H1 (cell line): ENCODE measurements at regions not wholly inside any gene's neighbourhood (a gene's known extent, or its start where the extent isn't known, plus 50 kb on each side); places are given as distances from the start of the nearest gene placed in this dataset.

Experiments
- CTCF ChIA-PET: fragments of 300-600 bp; sonication (Branson Sonifier 250); formaldehyde crosslinking; loops from one replicate; lab custom pipeline; 2021; ENCODE audit not compliant: partially characterized antibody; lab: Charles Lee
- POLR2A ChIA-PET: fragments of 300-600 bp; sonication (Branson Sonifier 250); formaldehyde crosslinking; loops from one replicate; lab custom pipeline; 2021; ENCODE audit warnings: inconsistent platforms; ENCODE audit not compliant: partially characterized antibody; lab: Charles Lee
- DNase-seq, 2 experiments: peaks; one replicate each; pipeline versions ENCODE4 v3.0.0 to v3.0.0-alpha.2; 2010 to 2022; ENCODE audit warnings: low spot score in 2 of 2, low read depth in 1 of 2, mixed read lengths in 1 of 2
- FAIRE-seq: peaks from 2 replicates; lab custom pipeline; 2011; peaks lifted over from hg19 to GRCh38; lab: Jason Lieb, UNC
- H2AFZ ChIP-seq: 2 replicates; pipeline ENCODE4 v1.8.1; 2012; ENCODE audit warnings: low read length, inconsistent platforms
- H2AK5ac ChIP-seq: 2 replicates; pipeline ENCODE4 v1.6.1; 2013; ENCODE audit warnings: low read depth, low read length
- H2BK120ac ChIP-seq: replicated peaks from 2 replicates; pipeline ENCODE3; 2013; ENCODE audit warnings: low read depth, low read length, inconsistent platforms
- H2BK12ac ChIP-seq: 2 replicates; pipeline ENCODE4 v1.6.1; 2013; ENCODE audit warnings: low read depth, low read length
- H2BK15ac ChIP-seq: 2 replicates; pipeline ENCODE4 v1.6.1; 2013; ENCODE audit warnings: low read length
- H2BK20ac ChIP-seq: 2 replicates; pipeline ENCODE4 v1.6.1; 2013; ENCODE audit warnings: low read length
- H2BK5ac ChIP-seq: 2 replicates; pipeline ENCODE4 v1.6.1; 2013; ENCODE audit warnings: low read depth, low read length
- H3K14ac ChIP-seq: 2 replicates; pipeline ENCODE4 v1.6.1; 2013; ENCODE audit warnings: inconsistent platforms; ENCODE audit not compliant: insufficient read length
- H3K18ac ChIP-seq: 2 replicates; pipeline ENCODE4 v1.6.1; 2013; ENCODE audit warnings: low read length; ENCODE audit errors: extremely low read depth
- H3K23ac ChIP-seq: 2 replicates; pipeline ENCODE4 v1.6.1; 2013; ENCODE audit warnings: inconsistent platforms; ENCODE audit not compliant: insufficient read length
- H3K23me2 ChIP-seq: 2 replicates; pipeline ENCODE4 v1.6.1; 2013; ENCODE audit warnings: low read depth, low read length
- H3K27ac ChIP-seq: 2 replicates; pipeline ENCODE4 v1.6.1; 2011; ENCODE audit warnings: low read depth, low read length, inconsistent platforms
- H3K27me3 ChIP-seq, 4 experiments: replicated peaks in 1 of 4; 1 replicate in 1 of 4; 2 replicates in 3 of 4; pipeline versions ENCODE4 v1.6.1 to v1.8.1; 2011 to 2013; ENCODE audit warnings: low read length in 3 of 4, mild to moderate bottlenecking in 3 of 4, inconsistent platforms in 2 of 4, mixed read lengths in 2 of 4, moderate library complexity in 1 of 4; ENCODE audit not compliant: control insufficient read depth in 3 of 4, insufficient read depth in 3 of 4; ENCODE audit errors: extremely low read depth in 1 of 4
- H3K36me3 ChIP-seq, 4 experiments: 2 replicates each; pipeline versions ENCODE4 v1.6.1 to v1.8.1; 2011 to 2013; ENCODE audit warnings: mild to moderate bottlenecking in 4 of 4, low read length in 3 of 4, moderate library complexity in 2 of 4, control low read depth in 1 of 4, inconsistent platforms in 1 of 4; ENCODE audit not compliant: insufficient read depth in 4 of 4, control insufficient read depth in 2 of 4
- H3K4ac ChIP-seq: replicated peaks from 2 replicates; pipeline ENCODE3; 2013; ENCODE audit warnings: low read length, low read depth, mixed read lengths, inconsistent platforms; ENCODE audit not compliant: insufficient read length
- H3K4me1 ChIP-seq, 4 experiments: replicated peaks in 1 of 4; 1 replicate in 1 of 4; 2 replicates in 3 of 4; pipeline versions ENCODE4 v1.6.1 to v1.8.1; 2011 to 2013; ENCODE audit warnings: low read length in 3 of 4, inconsistent platforms in 2 of 4, mixed read lengths in 1 of 4; ENCODE audit not compliant: insufficient read depth in 4 of 4, control insufficient read depth in 3 of 4
- H3K4me2 ChIP-seq, 2 experiments: 2 replicates each; pipeline versions ENCODE4 v1.6.1 to v1.8.1; 2011 to 2013; ENCODE audit warnings: low read depth in 2 of 2, low read length in 2 of 2, control low read depth in 1 of 2, inconsistent platforms in 1 of 2, mild to moderate bottlenecking in 1 of 2; ENCODE audit not compliant: insufficient read depth in 1 of 2
- H3K4me3 ChIP-seq, 4 experiments: fragments of 200-600, 300-600 bp in 1 of 4; sonication (generic), shearing (Covaris generic), sonication (Bioruptor Twin) in 1 of 4; 2 replicates each; pipeline versions ENCODE4 v1.5.1 to v1.8.1; 2011 to 2016; ENCODE audit warnings: low read length in 4 of 4, low read depth in 3 of 4, control low read depth in 2 of 4, inconsistent platforms in 2 of 4, mild to moderate bottlenecking in 2 of 4, mixed read lengths in 1 of 4, moderate library complexity in 1 of 4; ENCODE audit not compliant: insufficient read depth in 2 of 4; ENCODE audit errors: extremely low read depth in 1 of 4
- H3K56ac ChIP-seq: replicated peaks from 2 replicates; pipeline ENCODE3; 2013; ENCODE audit warnings: low read depth, mild to moderate bottlenecking, mixed read lengths, low read length, inconsistent platforms; ENCODE audit not compliant: insufficient read length
- H3K79me1 ChIP-seq: 2 replicates; pipeline ENCODE4 v1.6.1; 2013; ENCODE audit warnings: low read depth, low read length, control low read depth
- H3K79me2 ChIP-seq, 2 experiments: 2 replicates each; pipeline versions ENCODE4 v1.6.1 to v1.8.1; 2012 to 2013; ENCODE audit warnings: low read length in 2 of 2, mild to moderate bottlenecking in 2 of 2, inconsistent platforms in 1 of 2; ENCODE audit not compliant: insufficient read depth in 2 of 2, control insufficient read depth in 1 of 2
- H3K9ac ChIP-seq, 4 experiments: replicated peaks in 1 of 4; 1 replicate in 1 of 4; 2 replicates in 3 of 4; pipeline versions ENCODE4 v1.6.1 to v1.8.1; 2011 to 2013; ENCODE audit warnings: low read depth in 3 of 4, low read length in 3 of 4, control low read depth in 2 of 4, mild to moderate bottlenecking in 2 of 4, moderate library complexity in 2 of 4, inconsistent platforms in 1 of 4; ENCODE audit errors: extremely low read depth in 1 of 4
- H3K9me3 ChIP-seq, 2 experiments: 2 replicates each; pipeline versions ENCODE4 v1.6.1 to v1.8.1; 2012 to 2013; ENCODE audit warnings: mild to moderate bottlenecking in 2 of 2, moderate library complexity in 2 of 2, control low read depth in 1 of 2, inconsistent platforms in 1 of 2, low read depth in 1 of 2, low read length in 1 of 2, mixed read lengths in 1 of 2; ENCODE audit not compliant: insufficient read depth in 2 of 2
- H4K20me1 ChIP-seq, 2 experiments: replicated peaks in 1 of 2; 2 replicates each; pipeline versions ENCODE3 to v1.8.1; 2011 to 2013; ENCODE audit warnings: inconsistent platforms in 2 of 2, low read length in 2 of 2, mild to moderate bottlenecking in 1 of 2; ENCODE audit not compliant: insufficient read depth in 2 of 2, control insufficient read depth in 1 of 2
- H4K5ac ChIP-seq: 2 replicates; pipeline ENCODE4 v1.6.1; 2013; ENCODE audit warnings: low read length, low read depth, mixed read lengths, inconsistent platforms; ENCODE audit not compliant: insufficient read length
- H4K8ac ChIP-seq: 2 replicates; pipeline ENCODE4 v1.8.0; 2013; ENCODE audit warnings: mild to moderate bottlenecking, moderate library complexity, low read length, inconsistent platforms; ENCODE audit not compliant: insufficient read depth; ENCODE audit errors: extremely low read depth
- H4K91ac ChIP-seq: replicated peaks from 2 replicates; pipeline ENCODE3; 2013; ENCODE audit warnings: low read length, mixed read lengths, inconsistent platforms; ENCODE audit not compliant: insufficient read length
- EGR1 ChIP-seq: IDR thresholded peaks from 2 replicates; pipeline ENCODE4 v1.6.1; 2011; ENCODE audit warnings: low read depth, low read length, borderline replicate concordance
- GTF2F1 ChIP-seq: IDR thresholded peaks from 2 replicates; pipeline ENCODE4 v1.6.1; 2012; ENCODE audit warnings: low read depth, low read length, improper control_type of control experiment, borderline replicate concordance
- PHF8 ChIP-seq: fragments of 200-600 bp; sonication (generic); conservative IDR thresholded peaks from 2 replicates; pipeline ENCODE4 v1.7.1; 2012; ENCODE audit warnings: low read depth, mild to moderate bottlenecking, inconsistent platforms, low read length, moderate library complexity
- TAF1 ChIP-seq: IDR thresholded peaks from 2 replicates; pipeline ENCODE4 v1.6.1; 2011; ENCODE audit warnings: mild to moderate bottlenecking, low read depth, low read length

GRCh38 chr12:47413806-47414205 lies 292.0 kb downstream of the RPAP3 start:
- Histone ChIP-seq H3K23ac (no peak overlapping the region), H3K27ac (no peak overlapping the region), H3K36me3 (no peaks in the 10 kb centered on the region), H2AK5ac (no peak overlapping the region), H2BK5ac (no peak overlapping the region), H3K9me3 (no peaks in the 10 kb centered on the region), H3K23me2 (no peaks in the 10 kb centered on the region), H3K14ac (no peak overlapping the region), H3K9ac (no peak overlapping the region), H3K56ac (no peak overlapping the region), H2BK20ac (no peak overlapping the region), H2AFZ (no peak overlapping the region), H3K18ac (no peak overlapping the region), H4K91ac (no peak overlapping the region), H3K79me1 (no peaks in the 10 kb centered on the region), H3K4me2 (no peak overlapping the region), H2BK15ac (no peak overlapping the region), H4K20me1 (no peaks in the 10 kb centered on the region), H3K27me3 (no peaks in the 10 kb centered on the region), H3K79me2 (no peaks in the 10 kb centered on the region), H2BK12ac (no peak overlapping the region), H3K4me1 (no peaks in the 10 kb centered on the region), H2BK120ac (no peak overlapping the region), H4K5ac (no peak overlapping the region), H4K8ac (no peak overlapping the region), H3K4me3 (no peak overlapping the region), H3K4ac (no peak overlapping the region)
- FAIRE-seq (no peak), DNase-seq (no peak)
- ChIA-PET POLR2A (no interaction called here), CTCF (interaction anchor here (0.6 to 2.5 kb wide), 4 partner anchors 16 to 342 kb away, joined by 3 to 7 read pairs (median 4); no protein-coding TSS in a partner anchor)
- no peak for TF ChIP-seq EGR1
- TF ChIP-seq PHF8, result no peak
- no peak for TF ChIP-seq GTF2F1
- no peak for TF ChIP-seq TAF1
